ENCODE measurements at regions not wholly inside any gene's neighbourhood (a gene's known extent, or its start where the extent isn't known, plus 50 kb on each side); places are given as distances from the start of the nearest gene placed in this dataset.

GRCh38 chr2:198788676-198789075, 669.1 kb downstream of the SATB2 start:
- no peak for DNase-seq

DNA sequence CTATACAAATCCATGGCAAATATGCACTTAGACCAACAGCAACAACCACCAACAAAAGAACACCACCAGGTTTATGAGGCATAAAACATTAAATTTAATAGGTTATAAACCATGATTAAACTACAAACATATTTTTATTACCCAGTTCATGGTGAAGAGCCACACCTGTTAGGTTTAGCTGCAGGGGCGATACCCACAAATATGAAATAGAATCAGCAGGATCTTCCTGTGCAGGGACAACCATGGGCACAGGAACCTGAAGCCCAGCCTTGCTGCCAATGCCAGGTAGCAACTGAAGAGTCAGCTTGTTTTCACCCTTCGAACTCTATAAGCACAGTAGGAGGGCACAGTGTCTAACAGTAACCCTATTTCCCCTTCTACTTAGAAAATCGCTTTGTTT, 675.0 kb downstream of the SATB2 start:
- DNase-seq: no peak

- no peak for DNase-seq
Measured at GRCh38 chr2:198776616-198777406, 680.9 kb downstream of the SATB2 start.

GRCh38 chr2:198775737-198776136, 682.0 kb downstream of the SATB2 start:
- DNase-seq: no peak

DNA sequence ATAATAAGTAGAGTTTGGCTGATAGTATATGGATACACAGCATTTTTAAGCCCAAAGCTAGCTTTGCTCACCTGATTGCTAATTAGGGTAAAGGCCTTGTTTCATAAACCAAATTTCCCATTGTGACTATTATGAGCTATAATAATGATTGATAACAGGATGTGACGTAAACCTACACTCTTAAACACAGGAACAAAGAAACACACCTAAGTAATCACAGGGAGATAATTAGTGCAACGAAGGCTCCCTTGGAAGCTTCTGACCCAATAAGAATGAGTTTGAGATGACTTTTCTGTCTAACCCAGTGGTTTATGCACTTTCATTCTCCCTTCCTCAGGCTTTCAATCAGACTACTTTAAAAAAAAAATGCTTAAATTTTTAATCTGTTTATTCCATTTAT, 683.2 kb downstream of the SATB2 start:
- DNase-seq: no peak

DNA sequence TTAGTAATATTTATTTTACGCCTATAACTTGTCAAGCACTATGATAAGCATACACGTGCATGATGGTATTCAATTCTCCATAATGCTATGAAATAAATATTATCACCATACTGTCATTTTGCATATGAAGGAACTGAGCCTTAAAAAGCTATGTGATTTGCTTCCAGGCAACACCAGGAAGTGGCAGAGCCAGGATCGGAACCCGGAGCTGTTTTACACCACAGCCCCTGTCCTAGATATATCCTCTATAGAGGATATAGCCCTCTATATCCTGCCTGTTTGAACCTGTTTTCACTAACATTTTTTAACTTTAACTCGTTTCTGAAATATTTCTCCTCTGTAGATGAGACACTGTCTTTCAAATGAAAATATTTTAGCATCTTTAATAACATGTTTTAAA, 690.0 kb downstream of the SATB2 start:
- no peak for DNase-seq

GRCh38 chr2:198763793-198764192, 693.9 kb downstream of the SATB2 start:
- peak; percentile 46 for DNase-seq

DNA sequence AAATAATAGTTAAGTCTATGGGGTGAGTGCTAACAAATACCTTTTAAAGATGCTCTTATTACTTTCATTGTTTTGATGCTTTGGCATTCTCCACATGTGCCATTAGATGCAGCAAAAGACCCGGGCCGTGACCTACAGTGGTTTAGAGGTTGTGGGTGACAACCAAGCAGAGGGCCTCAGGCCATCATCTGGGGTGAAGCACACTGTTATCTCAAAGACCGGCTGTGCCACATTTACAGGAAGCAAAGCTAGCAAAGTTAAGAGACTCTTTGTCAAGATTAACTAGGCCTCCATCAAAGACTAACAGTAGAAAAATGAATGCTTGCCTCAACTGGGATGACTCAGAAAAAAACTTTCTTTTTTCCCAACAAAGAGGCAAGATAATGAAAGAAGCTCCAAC, 695.3 kb downstream of the SATB2 start:
- DNase-seq: peak; percentile 43

GRCh38 chr2:198757069-198757468, 700.7 kb downstream of the SATB2 start:
- DNase-seq: no peak

- peak; percentile 74 for DNase-seq
Measured at GRCh38 chr2:198756166-198756565, 701.6 kb downstream of the SATB2 start.

DNA sequence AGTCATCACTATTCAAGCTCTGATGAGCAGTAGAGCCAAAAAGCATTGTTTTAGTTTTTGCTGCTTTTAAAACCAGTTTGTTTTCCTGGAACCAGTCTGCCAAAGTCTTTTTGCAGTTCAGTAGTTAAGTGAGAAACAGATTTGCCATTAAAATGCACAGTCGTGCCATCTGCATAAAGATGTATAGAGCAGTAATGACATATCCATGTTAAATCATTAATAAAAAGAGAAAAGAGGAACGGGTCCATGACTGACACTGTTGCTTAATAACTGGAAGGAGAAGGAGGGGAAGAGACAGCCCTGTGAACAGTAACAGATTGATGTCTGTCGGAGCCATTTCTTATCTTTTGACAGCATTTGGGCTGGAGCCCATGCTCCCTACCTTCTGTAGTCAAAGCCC, 704.6 kb downstream of the SATB2 start:
- DNase-seq: no peak

DNA sequence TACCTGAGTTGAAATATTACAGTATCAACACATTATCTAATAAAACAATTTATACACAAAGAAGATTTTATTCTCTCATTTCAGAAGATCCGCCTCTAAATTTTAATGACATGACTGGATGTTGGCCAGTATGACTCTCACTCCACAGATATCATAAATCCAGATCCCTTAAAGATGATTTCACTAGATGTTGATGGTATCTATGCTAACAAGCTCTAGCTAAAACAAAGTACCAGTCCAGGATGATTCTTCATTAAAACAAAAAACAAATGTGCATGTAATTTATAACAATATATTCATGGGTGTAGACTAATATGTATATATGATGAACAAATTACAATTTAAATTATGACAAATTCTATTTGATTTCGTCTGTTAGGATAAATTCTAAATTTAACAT, 708.4 kb downstream of the SATB2 start:
- DNase-seq: no peak

GRCh38 chr2:198731842-198732399, 725.8 kb downstream of the SATB2 start:
- DNase-seq: peak; percentile 36

GRCh38 chr2:198720266-198720665, 737.5 kb downstream of the SATB2 start:
- no peak for DNase-seq

DNA sequence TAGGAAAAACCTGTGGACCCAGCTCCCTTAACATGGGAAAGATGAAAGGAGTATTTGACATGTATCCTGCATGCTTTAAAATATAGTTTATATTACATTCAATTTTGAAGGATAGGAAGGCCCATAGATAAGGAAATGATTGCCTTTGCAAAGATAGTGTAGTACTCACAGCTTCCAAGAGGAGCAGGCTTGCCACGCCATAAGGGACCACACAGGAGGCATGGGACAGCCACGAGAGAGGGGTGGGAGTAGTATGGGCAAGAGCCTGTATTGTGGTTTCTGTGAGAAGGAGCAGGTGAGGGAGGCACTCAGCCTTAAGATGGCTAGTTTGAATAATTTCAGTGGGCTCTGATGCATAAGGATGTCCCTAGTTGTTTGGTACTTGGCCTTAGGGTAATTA, 740.3 kb downstream of the SATB2 start:
- DNase-seq: no peak

DNA sequence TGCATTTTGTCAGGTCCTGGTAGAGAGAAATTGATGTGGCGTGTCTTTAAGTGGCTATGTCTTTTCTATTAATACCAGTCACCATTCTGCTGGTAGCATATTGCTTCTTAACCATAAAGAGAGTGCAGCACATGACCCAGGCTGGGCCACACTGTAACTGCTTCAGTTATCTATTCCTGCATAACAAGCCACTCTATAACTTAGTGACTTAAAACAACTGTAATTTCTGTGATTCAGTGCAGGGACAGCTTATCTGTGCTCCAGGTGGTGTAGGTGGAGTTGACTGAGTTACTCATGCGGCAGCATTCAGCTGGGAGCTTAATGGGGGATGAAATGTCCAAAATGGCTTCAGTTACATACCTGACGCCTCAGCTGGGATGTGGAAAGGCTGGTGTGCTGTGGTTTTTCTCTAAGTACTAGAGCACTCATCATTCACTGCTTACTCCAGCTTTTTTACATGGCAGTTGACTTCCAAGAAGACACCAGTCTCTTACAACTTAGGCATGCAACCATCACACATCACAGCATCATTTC, 742.4 kb downstream of the SATB2 start:
- no peak for DNase-seq

DNA sequence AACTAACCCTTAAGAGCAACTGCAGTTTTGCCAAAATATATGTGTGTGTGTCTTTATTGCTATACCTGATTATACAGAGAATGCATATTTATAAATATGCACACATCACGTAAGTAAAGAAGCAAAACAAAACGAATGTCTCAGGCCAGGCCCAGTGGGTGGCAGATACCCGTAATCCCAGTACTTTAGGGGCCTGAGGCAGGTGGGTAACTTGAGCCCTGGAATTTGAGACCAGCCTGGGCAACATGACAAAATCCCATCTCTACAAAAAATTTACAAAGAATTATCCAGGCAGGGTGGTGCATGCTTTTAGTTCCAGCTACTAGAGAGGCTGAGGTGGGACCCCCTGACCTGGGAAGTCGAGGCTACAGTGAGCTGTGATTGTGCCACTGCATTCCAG, 745.3 kb downstream of the SATB2 start:
- no peak for DNase-seq

DNA sequence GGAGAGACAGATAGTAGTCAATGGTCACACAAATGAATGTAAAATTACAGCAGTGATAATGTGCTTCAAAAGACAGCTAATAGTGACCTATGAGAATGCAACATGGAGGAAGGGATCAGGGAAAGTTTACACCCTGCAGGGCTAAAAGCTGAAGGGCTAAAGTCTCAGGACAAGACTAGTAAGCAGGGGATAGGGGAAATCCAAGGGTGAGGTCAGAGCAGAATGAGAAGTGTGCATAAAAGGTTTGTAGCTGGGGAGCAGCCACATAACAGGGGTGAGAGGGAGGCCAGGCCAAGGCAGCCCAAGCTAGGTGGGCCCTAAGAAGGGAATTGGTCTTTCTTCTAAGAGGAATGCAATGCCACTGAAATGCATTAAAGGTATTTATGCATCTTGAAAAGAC, 746.3 kb downstream of the SATB2 start:
- no peak for DNase-seq

GRCh38 chr2:198710562-198710961, 747.2 kb downstream of the SATB2 start:
- no peak for DNase-seq

DNA sequence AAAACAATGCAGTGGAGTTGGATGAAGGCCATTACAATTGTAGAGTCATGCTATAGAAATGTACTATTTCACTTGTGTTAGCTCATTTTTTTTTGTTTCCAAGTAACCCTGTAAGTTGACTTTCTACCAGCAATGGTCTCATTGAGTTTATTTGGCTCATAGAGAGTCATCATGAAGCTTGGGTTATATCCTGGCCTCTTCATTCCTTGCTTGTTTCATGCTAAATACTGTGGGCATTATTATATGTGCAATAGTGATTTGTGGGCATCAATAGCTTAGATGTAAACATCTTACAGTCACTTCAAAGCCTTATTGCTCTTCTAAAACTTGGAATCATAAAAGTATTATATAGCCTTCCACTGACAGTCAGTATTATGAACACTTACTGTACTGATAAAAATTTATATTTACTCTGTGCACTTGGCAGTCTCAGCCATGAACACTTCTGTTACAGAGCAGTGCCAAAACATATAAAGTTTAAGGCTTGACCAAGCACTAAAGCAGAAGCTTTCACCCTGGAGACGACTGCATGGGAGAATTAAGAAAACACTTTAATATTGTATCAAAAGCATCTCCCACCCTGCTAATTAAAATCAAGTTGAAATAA, 751.2 kb downstream of the SATB2 start:
- DNase-seq: peak; percentile 15

DNA sequence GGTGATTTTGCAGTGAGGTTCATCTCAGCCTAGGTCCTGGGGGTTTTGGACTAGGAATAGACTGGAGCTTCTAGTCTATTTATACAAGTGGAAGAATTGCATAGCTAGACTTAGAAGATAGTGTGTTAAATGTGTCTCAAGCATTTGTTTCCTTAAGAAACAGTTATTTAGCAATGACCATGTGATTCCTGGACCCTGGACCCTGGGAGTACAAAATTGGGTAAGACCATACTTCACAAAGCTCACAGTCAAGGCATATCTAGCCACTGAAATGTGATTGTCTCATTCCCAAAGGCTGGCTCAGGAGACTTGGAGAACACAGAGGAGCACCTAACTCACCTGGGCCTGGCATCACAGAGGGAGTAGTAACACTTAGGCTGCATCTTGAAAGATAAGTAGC, 754.5 kb downstream of the SATB2 start:
- no peak for DNase-seq

- no peak for DNase-seq
Measured at GRCh38 chr2:198702796-198703195, 754.9 kb downstream of the SATB2 start.

DNA sequence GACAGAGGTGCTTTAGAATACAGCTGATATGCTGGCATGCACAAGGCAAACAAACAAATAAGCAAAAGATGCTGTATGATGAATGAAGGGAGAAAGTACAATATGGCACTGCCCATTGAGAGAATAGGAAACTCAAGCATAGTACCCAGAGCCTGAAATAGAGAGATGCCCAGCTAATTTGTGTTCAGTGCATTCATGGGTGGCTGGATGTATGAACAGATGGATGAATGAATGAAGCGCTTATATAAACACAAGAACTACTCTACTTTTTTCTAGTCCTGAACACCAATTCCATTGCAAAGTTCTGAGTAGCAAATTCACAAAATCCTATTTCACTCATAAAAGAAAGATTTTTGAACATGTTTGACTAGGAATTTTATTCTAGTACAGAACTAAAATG, 756.3 kb downstream of the SATB2 start:
- no peak for DNase-seq

DNA sequence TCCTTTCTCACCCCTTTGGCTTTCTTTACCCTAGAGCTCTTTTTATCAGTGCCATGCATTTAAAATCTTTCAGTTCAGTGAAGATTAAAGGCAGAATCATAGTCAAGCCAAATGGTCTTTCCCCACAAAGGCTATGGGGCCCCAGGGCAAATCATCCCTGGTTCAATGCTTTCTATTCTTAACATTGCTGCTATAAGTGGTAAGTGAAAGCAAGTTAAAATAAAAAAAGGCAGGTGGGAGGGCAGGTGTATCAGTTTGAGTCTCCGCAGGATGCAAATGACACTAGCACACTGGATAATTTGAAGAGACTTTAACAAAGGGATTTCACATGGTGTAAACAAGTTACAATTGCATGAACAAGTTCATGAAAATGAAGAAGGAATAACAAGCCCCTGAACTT, 757.4 kb downstream of the SATB2 start:
- DNase-seq: no peak

Data from fibroblast of skin of back (primary cell).